NCI-H2029 (cell line): ENCODE measurements at regions not wholly inside any gene's neighbourhood (a gene's known extent, or its start where the extent isn't known, plus 50 kb on each side); places are given as distances from the start of the nearest gene placed in this dataset.

Experiments
- DNase-seq: peaks from one replicate; lab custom pipeline; 2025; lab: John Stamatoyannopoulos, UW

DNA sequence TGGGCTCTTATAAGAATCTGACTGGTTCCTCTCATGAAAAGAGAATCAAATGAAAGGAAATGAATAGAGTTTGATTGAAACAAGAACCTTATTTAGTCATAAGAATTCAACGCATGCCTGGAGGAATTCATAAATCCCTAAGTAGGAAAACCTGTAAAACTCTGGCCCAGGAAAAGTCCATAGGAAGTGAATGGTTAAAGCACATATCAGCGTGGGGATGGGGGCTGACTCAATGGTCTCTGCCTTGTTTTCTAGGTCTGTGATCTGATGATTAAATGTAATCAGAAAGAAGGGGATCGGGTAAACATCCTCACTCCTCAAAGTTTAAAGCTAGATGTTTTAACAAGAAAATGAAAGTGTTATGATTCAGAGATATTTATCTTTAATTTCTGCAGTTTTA lies 759.4 kb upstream of the C9orf72 start:
- no peak for DNase-seq

- DNase-seq = no peak
Observed at GRCh38 chr9:28341913-28342312, 768.6 kb upstream of the C9orf72 start.

GRCh38 chr9:28342815-28343338 lies 769.6 kb upstream of the C9orf72 start:
- DNase-seq = no peak

- DNase-seq = no peak
Observed at GRCh38 chr9:28363151-28363562, 789.9 kb upstream of the C9orf72 start.

GRCh38 chr9:28365020-28365640 lies 791.8 kb upstream of the C9orf72 start:
- DNase-seq = no peak

DNA sequence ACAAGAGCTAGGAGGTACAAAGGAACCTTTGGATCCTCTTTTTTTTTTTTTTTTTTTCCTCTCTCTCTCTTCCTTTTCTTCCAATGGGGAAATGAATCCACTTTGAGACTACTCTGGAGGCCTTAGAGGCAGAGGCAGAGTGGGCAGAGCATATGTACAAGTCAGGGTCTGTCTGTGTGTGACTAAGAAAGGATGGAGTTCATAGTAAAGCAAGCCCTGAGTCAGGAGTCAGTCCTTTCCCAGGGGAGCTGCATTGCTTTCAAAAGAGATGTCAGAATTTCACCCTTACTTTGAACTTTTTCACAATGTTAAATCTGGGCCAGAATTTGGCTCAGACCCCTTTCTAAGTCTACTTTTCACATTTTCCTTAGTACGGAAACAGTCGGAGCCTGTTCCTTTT lies 792.4 kb upstream of the C9orf72 start:
- no peak for DNase-seq

GRCh38 chr9:28378231-28378630 lies 805.0 kb upstream of the C9orf72 start:
- DNase-seq = no peak

DNA sequence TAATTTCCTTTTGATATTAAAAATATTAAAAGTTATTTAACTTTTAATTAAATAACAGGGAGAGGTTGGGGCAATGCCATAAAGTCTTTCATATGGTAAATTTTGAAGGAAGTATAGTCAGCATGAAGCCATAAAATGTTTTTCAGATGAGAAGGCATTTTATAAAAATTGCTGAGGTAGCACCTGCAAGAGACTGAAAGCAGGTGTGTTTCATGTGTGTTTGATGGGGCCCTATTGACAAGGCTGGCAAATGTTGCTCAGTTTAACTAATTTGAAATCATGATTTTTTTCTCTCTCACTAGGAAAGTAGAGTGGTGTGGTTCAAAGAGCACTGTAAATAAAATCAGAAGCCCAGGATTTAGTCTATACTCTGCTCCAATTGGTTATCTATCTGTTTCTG lies 805.8 kb upstream of the C9orf72 start:
- no peak for DNase-seq

DNA sequence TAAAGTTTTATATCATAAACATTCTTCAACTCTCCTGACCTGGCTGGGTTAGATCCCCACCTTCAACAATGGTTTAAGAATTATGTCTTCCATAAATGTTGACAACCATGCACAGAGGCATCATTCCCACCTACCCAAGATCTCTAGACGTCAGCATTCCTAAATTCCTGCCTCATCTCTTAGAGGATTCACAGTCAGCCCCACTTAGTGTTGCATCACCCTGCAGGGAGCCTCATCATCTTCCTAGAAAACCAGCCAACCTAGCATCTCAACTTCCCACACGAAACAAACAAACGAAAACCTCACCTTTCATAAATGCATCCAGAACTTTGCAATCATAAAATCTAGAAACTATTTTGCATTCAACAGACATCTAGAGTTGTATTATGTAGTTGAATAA lies 816.1 kb upstream of the C9orf72 start:
- DNase-seq = no peak

DNA sequence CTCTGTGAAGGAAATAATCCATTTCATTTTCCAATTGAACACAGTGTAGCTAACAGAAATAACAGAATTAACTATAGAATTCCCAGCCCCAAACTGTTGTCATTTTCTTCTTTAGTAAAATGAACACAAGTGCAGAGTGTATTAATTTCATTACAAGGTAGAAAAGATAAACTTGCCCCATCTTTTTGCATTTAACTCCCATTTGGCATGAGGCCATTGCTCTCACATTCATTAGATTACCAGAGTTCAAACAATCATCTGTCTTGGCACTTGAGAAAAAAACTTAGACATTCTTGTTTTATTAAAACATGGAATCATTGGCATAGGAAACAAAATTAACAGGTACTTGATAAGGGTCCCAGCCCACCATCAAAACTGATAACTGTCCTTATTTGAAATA lies 821.5 kb upstream of the C9orf72 start:
- DNase-seq = no peak

GRCh38 chr9:28396058-28396457 lies 822.8 kb upstream of the C9orf72 start:
- DNase-seq = no peak

DNA sequence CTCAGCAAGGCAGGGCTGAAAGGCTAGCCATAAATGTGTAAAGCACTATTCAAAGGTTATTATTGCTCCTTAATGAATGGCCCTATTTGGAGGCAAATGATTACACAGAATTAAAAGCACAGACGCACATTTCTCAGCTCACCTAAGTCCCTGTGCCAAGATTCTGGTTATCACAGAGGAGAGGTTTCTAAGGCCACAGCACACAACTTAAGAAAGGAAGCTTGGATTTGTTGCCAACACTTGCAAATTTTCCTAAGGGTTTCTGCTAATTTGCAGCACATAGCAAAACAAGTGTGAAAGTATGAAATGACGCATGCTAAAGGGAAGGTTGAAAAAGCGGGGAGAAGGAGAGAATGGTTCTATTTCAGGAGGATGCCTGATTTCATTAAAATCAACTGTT lies 834.1 kb upstream of the C9orf72 start:
- no peak for DNase-seq

- DNase-seq = no peak
Observed at GRCh38 chr9:28409919-28410318, 836.6 kb upstream of the C9orf72 start.

DNA sequence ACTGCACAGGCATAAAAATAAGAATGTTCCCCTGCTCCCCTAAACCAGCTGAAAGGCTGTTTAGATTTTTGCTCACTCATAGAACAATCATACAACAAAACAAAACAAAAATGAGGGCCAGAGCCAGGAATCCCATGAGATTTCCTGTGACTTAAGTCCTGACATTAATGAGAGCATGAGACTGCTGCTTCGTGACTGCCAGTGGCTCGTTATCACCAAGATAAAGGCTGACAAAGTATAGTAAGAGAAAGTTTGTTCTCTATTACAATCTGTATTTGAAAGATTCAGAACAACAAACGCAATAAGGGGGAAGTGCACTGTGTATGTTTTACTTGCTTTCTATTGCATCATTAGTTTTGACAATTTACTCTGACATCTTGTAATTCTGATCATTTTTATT lies 837.1 kb upstream of the C9orf72 start:
- no peak for DNase-seq

DNA sequence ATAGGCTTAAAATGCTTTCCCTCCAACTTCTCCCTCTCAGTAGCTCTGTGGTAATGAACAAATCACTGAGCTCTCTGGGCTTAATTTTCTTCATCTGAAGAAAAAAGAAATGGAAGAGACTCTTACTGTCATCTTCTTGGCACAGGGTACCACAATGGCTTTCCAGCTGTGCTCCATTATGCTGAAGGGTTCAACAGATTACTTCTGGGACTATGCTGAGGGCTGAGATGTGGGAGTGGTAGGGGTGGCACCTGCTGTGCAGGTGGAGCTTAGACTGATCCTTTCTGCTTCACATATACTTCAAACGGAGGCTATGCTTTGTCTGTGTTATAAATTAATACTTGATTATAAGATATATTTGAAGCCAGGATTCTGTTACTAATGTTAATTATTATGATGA lies 840.2 kb upstream of the C9orf72 start:
- DNase-seq = no peak

- no peak for DNase-seq
Observed at GRCh38 chr9:28423255-28423654, 850.0 kb upstream of the C9orf72 start.

DNA sequence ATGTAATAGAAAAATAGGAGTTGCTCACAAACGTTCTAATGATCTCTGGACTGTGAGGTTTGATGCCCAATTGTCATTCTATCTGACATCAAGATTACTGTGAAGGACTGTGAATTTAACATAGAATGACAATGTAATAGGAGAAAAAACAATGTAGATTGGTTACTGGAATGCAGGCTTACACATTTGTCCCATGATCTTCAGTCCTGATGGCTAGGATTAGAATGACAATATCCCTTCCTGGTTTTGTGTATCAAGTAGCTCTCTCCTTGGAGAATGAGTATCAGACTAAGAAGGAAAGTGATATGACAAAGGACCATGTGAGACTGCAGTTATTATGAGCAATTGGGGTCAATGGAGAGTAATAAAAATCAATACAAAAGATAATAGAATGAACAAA lies 862.2 kb upstream of the C9orf72 start:
- no peak for DNase-seq

GRCh38 chr9:28439688-28440087 lies 866.4 kb upstream of the C9orf72 start:
- no peak for DNase-seq

GRCh38 chr9:28443461-28443860 lies 870.2 kb upstream of the C9orf72 start:
- DNase-seq = no peak

GRCh38 chr9:28444637-28445036 lies 871.4 kb upstream of the C9orf72 start:
- DNase-seq = no peak

- DNase-seq = no peak
Observed at GRCh38 chr9:28445211-28445610, 871.9 kb upstream of the C9orf72 start.

- no peak for DNase-seq
Observed at GRCh38 chr9:28453918-28454317, 880.6 kb upstream of the C9orf72 start.

DNA sequence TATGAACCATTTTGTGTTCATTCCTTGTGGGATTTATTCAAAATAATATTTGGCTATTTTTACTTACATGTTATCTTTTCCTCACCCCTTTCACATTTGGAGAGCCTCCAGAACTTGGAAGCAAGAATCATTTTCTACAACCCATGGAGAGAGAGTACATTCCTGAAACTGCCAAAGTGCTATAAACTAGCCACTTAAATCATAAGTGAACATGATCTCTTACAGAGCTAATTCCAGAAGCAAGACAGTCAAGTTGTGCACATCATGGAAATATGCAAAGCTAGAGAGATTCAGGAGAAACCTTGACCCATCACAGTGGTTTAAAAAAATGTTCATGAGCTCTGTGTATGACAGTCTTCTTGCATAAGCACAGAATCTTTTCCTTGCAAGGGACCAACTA lies 883.6 kb upstream of the C9orf72 start:
- no peak for DNase-seq

- no peak for DNase-seq
Observed at GRCh38 chr9:28464481-28465216, 891.4 kb upstream of the C9orf72 start.
